ENCODE measurements at regions not wholly inside any gene's neighbourhood (a gene's known extent, or its start where the extent isn't known, plus 50 kb on each side); places are given as distances from the start of the nearest gene placed in this dataset.

GRCh38 chr22:47552541-47553205, 790.2 kb downstream of the TBC1D22A start:
- no peak for DNase-seq

- no peak for DNase-seq
Observed at GRCh38 chr22:47552024-47552423, 789.6 kb downstream of the TBC1D22A start.

- DNase-seq = no peak
Observed at GRCh38 chr22:47551431-47551775, 789.0 kb downstream of the TBC1D22A start.

GRCh38 chr22:47550524-47551430, 788.3 kb downstream of the TBC1D22A start:
- DNase-seq = no peak

DNA sequence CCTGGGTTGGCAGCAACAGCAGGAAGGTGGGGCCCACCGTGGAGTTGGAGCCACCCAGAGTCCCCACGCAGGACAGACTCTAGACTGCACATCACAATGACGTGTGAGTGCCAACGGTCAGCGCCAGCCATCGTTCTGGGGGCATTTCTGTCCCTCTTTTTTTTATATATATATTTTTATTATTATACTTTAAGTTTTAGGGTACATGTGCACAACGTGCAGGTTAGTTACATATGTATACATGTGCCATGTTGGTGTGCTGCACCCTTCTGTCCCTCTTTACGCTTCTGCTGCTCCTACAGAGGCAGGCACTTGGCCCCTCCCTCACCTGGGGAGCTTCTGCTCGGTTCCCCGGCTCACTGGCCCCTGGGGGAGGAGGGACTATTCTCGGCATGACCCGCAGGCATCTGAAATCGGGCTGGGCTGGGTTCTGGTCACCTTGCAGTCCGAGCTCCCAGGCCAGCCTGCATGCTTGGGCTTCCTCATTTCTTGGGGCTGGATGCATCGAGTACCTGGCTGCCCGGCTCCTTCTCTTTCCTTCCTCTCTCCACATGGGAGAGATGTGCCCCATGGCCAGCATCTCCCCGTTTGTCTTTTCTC, 787.4 kb downstream of the TBC1D22A start:
- no peak for DNase-seq

DNA sequence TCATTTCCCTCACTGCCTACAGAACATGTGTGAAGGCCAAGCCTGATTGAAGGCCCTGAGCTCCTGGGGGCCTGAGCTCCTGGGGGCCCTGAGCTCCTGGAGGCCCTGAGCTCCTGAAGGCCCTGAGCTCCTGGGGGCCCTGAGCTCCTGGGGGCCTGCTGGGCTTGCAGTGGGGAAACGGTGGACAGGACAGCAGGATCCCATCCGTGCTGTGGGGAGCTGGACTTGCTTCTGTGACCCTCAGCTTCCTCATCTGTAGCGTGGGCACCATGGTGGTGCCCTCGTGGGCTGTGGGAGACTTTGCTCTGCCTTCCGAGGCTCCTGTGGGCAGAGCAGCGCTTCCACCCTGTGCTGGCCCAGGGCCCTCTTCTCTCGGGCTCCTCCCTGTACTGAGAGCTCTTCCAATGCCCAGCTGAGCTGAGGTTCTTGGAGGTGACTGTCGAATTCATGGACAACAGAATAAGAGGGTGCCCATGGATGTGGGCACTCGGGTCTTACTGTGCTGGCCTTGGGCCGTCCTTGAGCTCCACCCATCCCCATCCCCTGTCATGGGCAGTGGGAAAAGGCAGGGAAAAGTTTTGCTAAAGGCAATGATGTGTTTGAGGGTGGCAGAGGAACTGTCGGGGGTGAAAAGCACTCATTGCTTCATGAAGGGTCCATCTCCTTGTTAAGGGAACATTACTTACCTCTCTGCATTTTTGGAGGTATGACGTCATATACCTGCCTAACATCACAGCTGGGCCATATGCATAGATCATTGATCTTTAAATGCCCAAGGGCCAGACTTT, 786.7 kb downstream of the TBC1D22A start:
- DNase-seq = no peak

- DNase-seq = no peak
Observed at GRCh38 chr22:47547881-47548650, 785.6 kb downstream of the TBC1D22A start.

GRCh38 chr22:47547239-47547661, 784.8 kb downstream of the TBC1D22A start:
- no peak for DNase-seq

DNA sequence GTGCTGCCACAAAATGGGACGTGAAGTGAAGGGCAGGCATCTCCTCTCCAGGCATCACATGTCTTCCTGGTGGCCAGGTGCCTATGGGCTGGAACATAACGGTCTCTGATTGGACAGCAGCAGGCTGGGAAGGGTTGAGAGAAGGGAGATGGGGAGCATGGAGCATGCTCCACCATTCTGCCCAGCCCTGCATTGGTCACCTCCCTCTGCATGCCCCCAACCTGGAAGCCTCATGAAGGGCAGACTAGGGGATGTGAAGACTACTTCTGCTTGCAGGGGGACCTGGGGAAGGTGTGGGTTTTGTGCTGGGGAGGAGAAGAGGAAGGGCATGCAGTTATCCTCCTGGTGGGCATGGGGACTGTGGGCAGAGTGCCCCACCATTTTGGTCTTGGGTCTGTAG, 782.2 kb downstream of the TBC1D22A start:
- DNase-seq = no peak

GRCh38 chr22:47543447-47543846, 781.0 kb downstream of the TBC1D22A start:
- no peak for DNase-seq

- no peak for DNase-seq
Observed at GRCh38 chr22:47540011-47540410, 777.6 kb downstream of the TBC1D22A start.

GRCh38 chr22:47539374-47539773, 776.9 kb downstream of the TBC1D22A start:
- DNase-seq = no peak

DNA sequence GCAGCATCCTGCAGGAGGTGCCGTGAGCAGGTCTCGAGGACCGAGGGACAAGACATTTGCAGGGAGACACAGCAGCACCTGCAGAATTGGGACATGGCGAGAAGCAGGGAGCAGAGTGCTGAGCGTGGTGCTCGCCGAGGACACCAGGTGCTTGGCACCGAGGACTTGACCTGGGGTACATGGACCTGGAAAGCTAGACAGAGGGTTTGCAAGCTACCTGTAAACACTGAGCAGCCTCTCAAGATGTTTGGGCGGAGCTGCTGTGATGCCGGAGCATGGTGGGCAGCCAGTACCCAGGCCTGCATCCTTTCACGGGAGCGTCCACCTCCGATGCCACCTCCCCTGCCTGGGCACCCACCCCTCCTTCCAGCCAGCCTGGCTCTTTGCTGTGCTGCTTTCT, 773.2 kb downstream of the TBC1D22A start:
- no peak for DNase-seq

- DNase-seq = no peak
Observed at GRCh38 chr22:47534804-47535410, 772.5 kb downstream of the TBC1D22A start.

- no peak for DNase-seq
Observed at GRCh38 chr22:47533961-47534803, 771.7 kb downstream of the TBC1D22A start.

- DNase-seq = no peak
Observed at GRCh38 chr22:47517062-47517461, 754.6 kb downstream of the TBC1D22A start.

DNA sequence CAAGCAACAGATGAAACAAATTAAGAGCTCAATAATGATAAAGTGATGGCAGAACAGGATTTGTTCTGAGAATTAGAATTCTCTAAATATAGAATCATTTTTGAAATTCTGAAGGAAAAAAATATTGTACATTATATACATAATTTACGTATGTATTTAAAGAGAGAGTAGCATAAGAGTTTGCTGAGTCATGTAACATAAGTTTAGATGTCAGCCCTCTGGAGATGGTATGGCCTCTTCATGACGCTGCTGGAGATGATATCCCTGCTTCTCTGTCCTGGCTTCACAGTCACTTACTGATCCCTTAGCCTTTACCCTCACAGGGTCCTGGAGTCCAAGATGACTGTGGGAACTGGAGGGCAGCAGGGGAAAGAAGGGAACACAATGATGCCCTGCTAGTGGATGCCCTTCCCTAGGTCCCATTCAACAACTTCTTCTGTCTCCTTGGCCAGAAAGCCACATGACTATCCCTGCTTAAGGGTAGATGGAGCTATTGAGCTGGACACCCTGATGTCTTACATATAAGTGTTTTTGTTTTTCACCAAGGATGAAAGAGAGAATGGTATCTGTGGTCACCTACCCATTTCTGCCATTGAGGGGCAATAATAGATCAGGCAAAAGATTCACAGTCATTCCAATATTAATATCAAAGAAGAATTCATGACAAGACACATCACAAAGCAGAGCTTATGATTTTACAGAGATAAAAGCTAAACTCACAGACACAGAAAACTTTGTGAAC, 753.1 kb downstream of the TBC1D22A start:
- no peak for DNase-seq

GRCh38 chr22:47512617-47513016, 750.2 kb downstream of the TBC1D22A start:
- no peak for DNase-seq

- DNase-seq = no peak
Observed at GRCh38 chr22:47504962-47505361, 742.5 kb downstream of the TBC1D22A start.

- DNase-seq = no peak
Observed at GRCh38 chr22:47498969-47499495, 736.6 kb downstream of the TBC1D22A start.

Data from activated naive CD4-positive, alpha-beta T cell treated with anti-CD3 and anti-CD28 coated beads, Interleukin-2, amount 50 U/mL, for 16 hours (primary cell).